ENCODE measurements at regions not wholly inside any gene's neighbourhood (a gene's known extent, or its start where the extent isn't known, plus 50 kb on each side); places are given as distances from the start of the nearest gene placed in this dataset.

GRCh38 chr7:9148687-9149086, 715.3 kb downstream of the NXPH1 start:
- TF ChIP-seq CTCF (IDR thresholded peaks at IDR 0.05) (no peak), POLR2A (IDR thresholded peaks at IDR 0.05) (no peak)

Measured in upper lobe of left lung (tissue), 4 donors.